ENCODE measurements at regions not wholly inside any gene's neighbourhood (a gene's known extent, or its start where the extent isn't known, plus 50 kb on each side); places are given as distances from the start of the nearest gene placed in this dataset.

DNA sequence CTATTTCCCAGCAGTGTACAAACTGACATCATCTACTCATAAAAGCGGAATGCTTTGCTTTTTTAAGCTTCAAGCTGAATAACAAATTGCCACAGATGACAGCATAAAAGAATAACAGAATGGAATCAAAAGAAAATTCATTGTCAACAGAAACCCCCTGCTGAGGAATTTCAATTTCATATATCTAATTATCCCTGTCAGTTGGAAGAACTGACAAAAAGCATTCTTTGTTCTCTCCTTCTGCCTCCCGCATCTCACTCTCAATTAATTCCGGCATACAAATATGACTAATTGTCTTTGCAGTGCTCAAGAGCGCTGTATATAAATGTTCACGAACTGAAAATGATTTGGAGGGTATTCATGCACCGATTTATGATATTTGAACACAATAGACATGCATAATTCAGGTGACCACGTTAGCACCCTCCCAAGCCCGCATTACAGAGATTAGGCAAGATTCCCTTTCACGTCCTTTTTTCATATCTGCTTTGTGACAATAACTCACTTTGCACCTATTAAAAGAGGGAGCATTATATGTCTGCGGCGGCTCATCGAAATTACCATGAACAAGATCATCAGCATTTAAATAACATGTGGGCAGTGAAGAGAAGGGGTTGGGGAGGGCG is 277.7 kb upstream of the SALL3 start:
- peaks cover 16% of the 10 kb centered on the region for H3K4me1 Mint-ChIP-seq
- no peak for DNase-seq
- H3K36me3 Mint-ChIP-seq (ENCODE audit: low read depth): no peaks in the 10 kb centered on the region
- H3K27ac Mint-ChIP-seq: no peak overlapping the region
- peaks cover 21% of the 10 kb centered on the region for H3K27me3 Mint-ChIP-seq (ENCODE audit: low read depth, poor library complexity)
- no peak overlapping the region for H3K4me3 Mint-ChIP-seq
- no peak for TF ChIP-seq CTCF (IDR thresholded peaks at IDR 0.05)
- peaks cover 3% of the 10 kb centered on the region for H3K9me3 Mint-ChIP-seq

- Mint-ChIP-seq H3K36me3 (ENCODE audit: low read depth) (no peaks in the 10 kb centered on the region), H3K4me1 (peaks cover 16% of the 10 kb centered on the region), H3K27ac (no peak overlapping the region), H3K27me3 (ENCODE audit: low read depth, poor library complexity) (peaks cover 15% of the 10 kb centered on the region), H3K4me3 (no peak overlapping the region), H3K9me3 (peaks cover 13% of the 10 kb centered on the region)
- TF ChIP-seq CTCF (IDR thresholded peaks at IDR 0.05): no peak
- no peak for DNase-seq
These were observed 276.3 kb upstream of the SALL3 start for GRCh38 chr18:78703291-78703690.

GRCh38 chr18:78704971-78705461 is 274.6 kb upstream of the SALL3 start:
- peaks cover 12% of the 10 kb centered on the region for H3K27me3 Mint-ChIP-seq (ENCODE audit: low read depth, poor library complexity)
- H3K4me3 Mint-ChIP-seq: no peak overlapping the region
- peaks cover 16% of the 10 kb centered on the region for H3K4me1 Mint-ChIP-seq
- TF ChIP-seq CTCF (IDR thresholded peaks at IDR 0.05): no peak
- H3K9me3 Mint-ChIP-seq: peaks cover 24% of the 10 kb centered on the region
- no peak overlapping the region for H3K27ac Mint-ChIP-seq
- no peaks in the 10 kb centered on the region for H3K36me3 Mint-ChIP-seq (ENCODE audit: low read depth)
- no peak for DNase-seq

GRCh38 chr18:78709261-78709809 is 270.3 kb upstream of the SALL3 start:
- no peaks in the 10 kb centered on the region for H3K36me3 Mint-ChIP-seq (ENCODE audit: low read depth)
- H3K4me3 Mint-ChIP-seq: no peak overlapping the region
- H3K9me3 Mint-ChIP-seq: peaks cover 24% of the 10 kb centered on the region
- H3K27ac Mint-ChIP-seq: no peak overlapping the region
- H3K27me3 Mint-ChIP-seq (ENCODE audit: low read depth, poor library complexity): peaks cover 17% of the 10 kb centered on the region
- TF ChIP-seq CTCF (IDR thresholded peaks at IDR 0.05): no peak
- no peak for DNase-seq
- H3K4me1 Mint-ChIP-seq: no peaks in the 10 kb centered on the region

GRCh38 chr18:78711316-78711715 is 268.3 kb upstream of the SALL3 start:
- H3K27ac Mint-ChIP-seq: no peak overlapping the region
- TF ChIP-seq CTCF (IDR thresholded peaks at IDR 0.05): no peak
- no peaks in the 10 kb centered on the region for H3K36me3 Mint-ChIP-seq (ENCODE audit: low read depth)
- H3K9me3 Mint-ChIP-seq: peaks cover 24% of the 10 kb centered on the region
- no peaks in the 10 kb centered on the region for H3K4me1 Mint-ChIP-seq
- no peak for DNase-seq
- peaks cover 14% of the 10 kb centered on the region for H3K27me3 Mint-ChIP-seq (ENCODE audit: low read depth, poor library complexity)
- H3K4me3 Mint-ChIP-seq: no peak overlapping the region

- no peak for TF ChIP-seq CTCF (IDR thresholded peaks at IDR 0.05)
- peaks cover 20% of the 10 kb centered on the region for H3K9me3 Mint-ChIP-seq
- no peaks in the 10 kb centered on the region for H3K4me1 Mint-ChIP-seq
- H3K27ac Mint-ChIP-seq: no peak overlapping the region
- H3K27me3 Mint-ChIP-seq (ENCODE audit: low read depth, poor library complexity): peaks cover 14% of the 10 kb centered on the region
- no peak overlapping the region for H3K4me3 Mint-ChIP-seq
- DNase-seq: no peak
- H3K36me3 Mint-ChIP-seq (ENCODE audit: low read depth): no peaks in the 10 kb centered on the region
These were observed 267.6 kb upstream of the SALL3 start for GRCh38 chr18:78711971-78712370.
